ENCODE measurements at regions not wholly inside any gene's neighbourhood (a gene's known extent, or its start where the extent isn't known, plus 50 kb on each side); places are given as distances from the start of the nearest gene placed in this dataset.

GRCh38 chr2:66171530-66171929 lies 263.4 kb upstream of the MEIS1 start:
- no peak for TF ChIP-seq EP300 (IDR thresholded peaks at IDR 0.05; ENCODE audit: borderline replicate concordance)
- TF ChIP-seq MAX (IDR thresholded peaks at IDR 0.05), result no peak
- TF ChIP-seq FOXM1 (IDR thresholded peaks at IDR 0.05; ENCODE audit: borderline replicate concordance, low read depth), result no peak
- TF ChIP-seq, protein P1, sequence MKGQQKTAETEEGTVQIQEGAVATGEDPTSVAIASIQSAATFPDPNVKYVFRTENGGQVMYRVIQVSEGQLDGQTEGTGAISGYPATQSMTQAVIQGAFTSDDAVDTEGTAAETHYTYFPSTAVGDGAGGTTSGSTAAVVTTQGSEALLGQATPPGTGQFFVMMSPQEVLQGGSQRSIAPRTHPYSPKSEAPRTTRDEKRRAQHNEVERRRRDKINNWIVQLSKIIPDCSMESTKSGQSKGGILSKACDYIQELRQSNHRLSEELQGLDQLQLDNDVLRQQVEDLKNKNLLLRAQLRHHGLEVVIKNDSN (IDR thresholded peaks at IDR 0.05), result no peak
- TF ChIP-seq EGR1 (IDR thresholded peaks at IDR 0.05), result no peak
- no peak for TF ChIP-seq CEBPB (IDR thresholded peaks at IDR 0.05)
- TF ChIP-seq, protein P2, sequence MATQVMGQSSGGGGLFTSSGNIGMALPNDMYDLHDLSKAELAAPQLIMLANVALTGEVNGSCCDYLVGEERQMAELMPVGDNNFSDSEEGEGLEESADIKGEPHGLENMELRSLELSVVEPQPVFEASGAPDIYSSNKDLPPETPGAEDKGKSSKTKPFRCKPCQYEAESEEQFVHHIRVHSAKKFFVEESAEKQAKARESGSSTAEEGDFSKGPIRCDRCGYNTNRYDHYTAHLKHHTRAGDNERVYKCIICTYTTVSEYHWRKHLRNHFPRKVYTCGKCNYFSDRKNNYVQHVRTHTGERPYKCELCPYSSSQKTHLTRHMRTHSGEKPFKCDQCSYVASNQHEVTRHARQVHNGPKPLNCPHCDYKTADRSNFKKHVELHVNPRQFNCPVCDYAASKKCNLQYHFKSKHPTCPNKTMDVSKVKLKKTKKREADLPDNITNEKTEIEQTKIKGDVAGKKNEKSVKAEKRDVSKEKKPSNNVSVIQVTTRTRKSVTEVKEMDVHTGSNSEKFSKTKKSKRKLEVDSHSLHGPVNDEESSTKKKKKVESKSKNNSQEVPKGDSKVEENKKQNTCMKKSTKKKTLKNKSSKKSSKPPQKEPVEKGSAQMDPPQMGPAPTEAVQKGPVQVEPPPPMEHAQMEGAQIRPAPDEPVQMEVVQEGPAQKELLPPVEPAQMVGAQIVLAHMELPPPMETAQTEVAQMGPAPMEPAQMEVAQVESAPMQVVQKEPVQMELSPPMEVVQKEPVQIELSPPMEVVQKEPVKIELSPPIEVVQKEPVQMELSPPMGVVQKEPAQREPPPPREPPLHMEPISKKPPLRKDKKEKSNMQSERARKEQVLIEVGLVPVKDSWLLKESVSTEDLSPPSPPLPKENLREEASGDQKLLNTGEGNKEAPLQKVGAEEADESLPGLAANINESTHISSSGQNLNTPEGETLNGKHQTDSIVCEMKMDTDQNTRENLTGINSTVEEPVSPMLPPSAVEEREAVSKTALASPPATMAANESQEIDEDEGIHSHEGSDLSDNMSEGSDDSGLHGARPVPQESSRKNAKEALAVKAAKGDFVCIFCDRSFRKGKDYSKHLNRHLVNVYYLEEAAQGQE (IDR thresholded peaks at IDR 0.05; ENCODE audit: low read depth), result no peak
- no peak for TF ChIP-seq RAD21 (IDR thresholded peaks at IDR 0.05; ENCODE audit: low read depth)
- TF ChIP-seq YY1 (IDR thresholded peaks at IDR 0.05; ENCODE audit: low read depth), result no peak
- TF ChIP-seq ZBTB7A (IDR thresholded peaks at IDR 0.05; ENCODE audit: low read depth), result no peak
- TF ChIP-seq TAF1 (IDR thresholded peaks at IDR 0.05; ENCODE audit: low read depth), result no peak
- TF ChIP-seq TEAD4 (IDR thresholded peaks at IDR 0.05), result no peak
- no peak for TF ChIP-seq CREB1 (IDR thresholded peaks at IDR 0.05; ENCODE audit: low read depth)
